HG03342 (cell line): ENCODE measurements at regions not wholly inside any gene's neighbourhood (a gene's known extent, or its start where the extent isn't known, plus 50 kb on each side); places are given as distances from the start of the nearest gene placed in this dataset.

ENCODE experiments used
- ATAC-seq: cut with Tn5 transposase; IDR thresholded peaks from one replicate; pipeline ENCODE4 v1.9.1; 2021; ENCODE audit warnings: mild to moderate bottlenecking, moderate library complexity; ENCODE audit not compliant: unreplicated experiment

DNA sequence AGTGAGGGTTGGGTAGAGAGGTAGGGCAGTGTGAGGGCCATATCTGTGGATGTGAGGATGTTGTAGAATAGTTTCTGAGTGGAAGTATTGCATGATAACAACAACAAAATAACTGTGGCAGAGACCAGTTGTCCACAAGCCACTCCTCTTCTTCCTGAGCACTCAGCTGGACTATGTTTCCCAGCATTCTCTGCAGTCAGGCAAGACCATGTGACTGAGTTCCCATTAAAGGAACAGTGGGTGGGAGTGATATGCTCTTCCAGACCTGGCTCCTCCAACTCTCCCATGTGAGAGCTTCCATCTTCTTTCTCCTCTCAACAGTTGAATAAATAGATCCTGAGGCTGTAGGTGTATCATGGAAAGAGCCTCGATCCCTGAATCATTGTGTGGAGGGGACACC is 272.4 kb downstream of the CBLN1 start:
- ATAC-seq, result no peak

DNA sequence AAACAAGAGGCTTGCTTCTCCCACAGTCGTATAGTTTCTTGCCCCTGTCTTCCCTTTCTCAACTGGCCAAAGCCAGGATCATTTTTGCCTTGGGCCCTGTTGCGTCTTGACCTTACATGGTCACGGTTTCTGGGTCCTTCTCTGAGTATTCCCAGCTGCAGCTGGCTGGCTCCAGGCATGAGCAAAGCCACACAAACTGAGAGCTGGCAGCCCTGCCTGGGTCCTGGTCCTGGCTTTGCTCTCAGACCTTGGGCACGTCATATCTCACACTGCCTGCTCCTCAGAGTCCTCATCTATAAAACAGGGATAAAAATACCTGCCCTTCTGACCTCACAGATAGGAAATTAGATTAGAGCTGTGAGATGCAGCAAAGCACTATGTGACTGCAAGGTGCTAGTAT is 277.6 kb downstream of the CBLN1 start:
- ATAC-seq, result no peak

DNA sequence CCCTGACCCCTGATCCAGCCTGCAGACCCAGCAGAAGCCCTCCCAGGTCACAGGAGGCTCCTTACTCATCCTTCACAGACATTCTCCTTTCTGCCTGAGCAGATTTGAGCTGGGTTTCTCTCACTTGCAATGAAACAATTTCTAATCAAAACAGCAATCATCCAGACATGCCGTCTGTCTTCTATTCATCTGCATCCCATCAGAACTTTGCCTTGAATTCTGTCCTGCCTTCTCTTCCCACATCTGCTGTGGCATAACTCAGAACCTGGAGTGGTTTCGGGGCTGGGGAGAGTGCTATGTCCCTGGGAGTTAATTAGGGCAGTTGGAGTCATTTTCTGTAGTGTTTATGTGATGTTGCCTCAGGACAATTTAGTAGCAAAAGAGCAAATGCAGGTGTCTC is 278.6 kb downstream of the CBLN1 start:
- no peak for ATAC-seq

DNA sequence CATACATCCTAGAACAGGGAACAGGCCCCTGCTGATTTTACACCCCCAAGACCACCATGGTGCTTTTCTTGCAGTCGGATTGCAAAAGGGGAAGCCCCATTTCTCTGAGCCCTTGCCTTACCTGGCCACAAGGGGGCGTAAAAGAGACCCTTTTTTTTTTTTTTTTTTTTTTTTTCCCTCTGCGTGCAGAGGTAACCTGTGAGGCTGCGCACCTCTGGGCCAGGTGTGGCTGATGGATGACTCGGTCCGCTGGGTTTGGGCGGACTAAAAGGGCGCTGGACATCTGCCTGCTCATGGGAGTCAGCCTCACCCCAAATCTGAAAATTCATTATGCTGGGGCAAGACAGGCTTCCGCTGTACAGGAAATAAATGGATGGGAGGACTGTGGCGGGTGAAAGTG is 281.0 kb downstream of the CBLN1 start:
- no peak for ATAC-seq

DNA sequence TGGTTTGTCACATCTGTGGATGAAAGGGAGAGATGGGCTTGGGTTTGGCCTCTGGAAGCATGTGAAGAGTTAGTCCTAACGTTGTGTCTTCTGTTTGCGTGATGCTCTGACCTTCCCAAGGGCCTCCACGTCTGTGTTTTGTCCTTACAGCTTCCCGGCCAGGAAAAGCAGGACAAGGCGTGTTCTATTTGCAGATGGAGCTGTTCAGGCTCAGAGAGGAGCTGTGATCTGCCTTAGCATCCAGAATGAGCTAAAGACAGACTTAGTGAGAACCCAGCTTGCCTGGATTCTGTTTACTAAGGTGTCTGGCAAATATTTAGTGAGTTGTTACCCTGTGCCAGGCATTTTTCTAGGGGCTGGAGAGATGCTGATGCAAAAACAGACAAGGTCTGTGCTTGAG is 282.1 kb downstream of the CBLN1 start:
- no peak for ATAC-seq

DNA sequence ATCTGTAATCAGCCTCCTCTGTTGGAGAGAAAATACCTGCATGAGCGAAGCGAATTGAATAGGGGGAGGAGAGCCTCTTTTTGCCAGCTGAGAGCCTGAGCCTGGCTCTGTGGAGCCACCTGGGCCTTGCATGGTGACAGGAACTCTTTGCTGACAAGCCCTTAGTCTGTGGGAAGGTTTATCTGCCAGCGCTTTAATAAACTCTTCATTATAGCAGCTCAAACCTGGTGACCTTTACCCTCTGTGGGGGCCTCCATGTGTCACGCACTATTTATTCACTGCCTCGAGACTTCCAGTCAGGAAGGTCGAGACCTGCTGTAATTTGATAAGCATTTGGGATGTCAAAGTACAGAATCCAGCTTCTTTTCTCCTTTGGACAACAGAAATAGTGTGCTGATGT is 282.6 kb downstream of the CBLN1 start:
- ATAC-seq, result no peak

DNA sequence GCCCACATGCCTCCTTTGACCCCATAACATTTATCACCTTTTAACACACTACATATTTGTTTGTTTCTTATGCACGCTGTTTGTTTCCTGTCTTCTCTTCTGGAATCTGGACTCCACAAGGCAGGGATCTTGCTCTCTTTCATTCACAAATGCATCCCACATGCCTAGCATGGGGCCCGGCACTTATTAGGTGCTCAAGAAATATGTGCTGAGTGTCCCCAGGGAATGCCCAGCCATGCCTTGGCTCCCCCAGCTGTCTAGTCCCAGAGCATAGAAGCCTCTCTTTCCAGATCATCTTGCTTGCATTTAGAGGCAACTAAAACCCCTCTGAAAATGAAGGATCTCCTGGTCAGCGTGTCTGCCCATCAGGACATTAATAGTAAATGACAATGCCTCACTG is 283.7 kb downstream of the CBLN1 start:
- no peak for ATAC-seq

DNA sequence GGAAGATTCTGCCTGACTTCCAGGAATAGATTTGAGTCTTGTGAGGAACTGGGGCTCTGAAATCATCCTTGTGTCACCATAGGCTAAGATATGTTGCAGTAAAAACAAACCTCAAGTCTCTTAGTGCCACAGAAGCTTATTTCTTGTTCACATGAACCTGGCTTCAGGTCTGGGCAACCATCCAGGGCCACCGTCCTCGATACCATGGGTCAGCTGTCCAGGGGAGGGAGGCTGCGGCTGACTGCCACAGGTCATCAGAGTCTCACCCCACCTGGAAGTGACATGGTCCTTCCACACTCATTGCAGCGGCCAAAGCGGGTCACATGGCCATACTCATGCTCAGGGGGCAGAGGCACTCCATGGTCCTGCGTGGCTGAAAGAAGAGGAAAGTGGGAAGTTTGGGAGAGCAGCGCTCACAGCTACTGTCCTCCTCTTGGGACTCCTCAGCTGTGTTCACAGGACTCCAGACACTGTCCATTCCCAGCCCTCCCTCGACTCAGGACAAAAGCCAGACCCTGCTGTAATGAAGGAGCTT is 284.5 kb downstream of the CBLN1 start:
- no peak for ATAC-seq

DNA sequence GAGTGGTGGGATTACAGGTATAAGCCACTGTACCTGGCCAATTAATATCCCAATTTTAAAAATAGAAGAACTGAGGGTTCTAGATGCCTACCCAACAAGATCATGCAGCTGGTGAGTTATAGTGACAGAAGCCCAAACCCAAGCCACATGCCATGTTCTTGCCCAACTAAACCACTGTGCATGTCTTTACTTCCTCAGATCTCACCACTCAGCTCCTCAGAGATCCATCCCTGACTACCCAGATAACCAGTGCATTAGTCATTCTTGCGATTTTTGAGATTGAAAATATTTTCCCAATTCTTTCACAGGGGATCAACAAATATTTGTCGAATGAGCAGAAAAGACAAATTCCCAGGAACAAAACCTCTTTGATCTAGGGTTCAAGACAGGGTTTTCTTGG is 303.1 kb downstream of the CBLN1 start:
- no peak for ATAC-seq

DNA sequence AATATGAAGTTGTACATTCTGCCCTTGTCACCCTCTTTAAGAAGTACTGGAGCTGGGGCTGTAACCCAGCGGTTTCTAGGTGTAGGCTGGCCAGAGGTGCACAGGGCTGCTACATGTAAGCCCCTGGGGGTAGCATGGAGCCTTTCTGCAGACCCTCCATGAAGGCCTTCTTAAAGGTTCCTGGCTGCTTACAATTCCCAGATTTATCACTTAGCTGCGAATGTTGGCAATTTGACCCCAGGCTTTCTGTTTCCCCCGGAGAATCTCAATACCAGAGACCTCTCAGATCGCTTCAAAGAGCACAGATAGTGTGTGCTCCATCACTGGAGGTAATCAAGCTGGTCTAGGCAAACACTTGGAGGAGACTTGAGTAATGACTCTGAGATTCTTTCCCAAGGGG is 309.4 kb downstream of the CBLN1 start:
- no peak for ATAC-seq

DNA sequence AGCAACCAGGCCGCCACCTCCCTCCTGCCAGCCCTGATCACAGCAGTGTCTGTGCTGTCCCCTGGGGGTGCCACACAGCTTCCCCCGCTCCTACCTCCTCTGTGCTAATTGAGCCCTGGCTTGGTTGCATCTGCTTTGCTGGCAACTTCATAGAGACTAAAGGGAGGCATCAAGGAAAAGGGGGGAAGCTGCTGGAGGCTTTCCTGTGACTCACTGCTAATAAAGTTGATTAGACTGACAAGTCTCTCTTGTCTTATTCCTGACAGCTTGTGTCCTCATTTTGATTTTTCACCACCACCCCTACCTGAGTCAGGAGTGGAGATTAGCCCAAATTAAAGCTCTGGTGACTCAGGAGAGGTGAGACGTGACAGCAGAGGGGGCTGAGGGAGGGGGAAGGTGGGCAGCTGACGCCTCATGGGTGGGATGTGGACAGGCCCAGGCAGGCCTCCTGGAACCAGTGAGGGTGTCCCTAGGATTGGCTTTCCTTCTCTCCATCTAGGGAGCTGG is 310.0 kb downstream of the CBLN1 start:
- ATAC-seq, result no peak

DNA sequence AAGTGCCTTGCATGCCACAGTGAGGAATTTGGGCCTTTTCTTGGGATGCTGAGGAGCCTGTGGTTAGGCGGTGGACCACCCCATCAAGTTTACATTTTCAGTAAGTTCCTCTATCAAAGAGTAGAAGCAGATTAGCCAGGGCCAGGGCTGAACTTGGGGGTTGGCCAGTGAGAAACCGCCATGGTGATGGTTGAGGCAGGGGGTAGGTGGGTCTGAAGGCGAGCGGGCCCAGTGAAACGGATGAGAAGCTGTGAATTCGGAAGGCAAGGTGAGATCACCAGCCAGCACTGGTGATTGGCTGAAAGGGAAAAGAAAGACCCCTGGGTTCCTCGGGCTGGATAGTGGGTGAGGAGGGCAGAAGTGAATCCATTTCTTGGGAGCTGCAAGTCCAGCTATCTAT is 311.4 kb downstream of the CBLN1 start:
- no peak for ATAC-seq

DNA sequence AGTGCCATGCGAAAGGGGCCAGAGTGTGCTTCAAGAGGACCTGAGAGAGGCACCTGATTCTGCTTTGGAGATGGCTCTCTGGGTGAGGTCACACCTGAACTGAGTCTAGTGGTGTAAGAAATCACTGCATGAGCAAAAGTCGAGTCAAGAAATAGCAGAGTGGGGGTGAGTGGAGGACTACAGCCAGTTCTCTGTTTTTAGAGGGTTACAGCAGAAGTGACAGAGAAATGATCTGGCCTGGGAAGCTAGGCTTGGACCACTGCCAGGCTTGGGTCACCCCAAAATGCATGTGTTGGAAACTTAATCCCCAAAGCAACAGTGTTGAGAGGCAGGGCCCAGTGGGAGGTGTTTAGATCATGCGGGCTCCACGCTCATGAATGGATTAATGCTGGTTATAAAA is 312.0 kb downstream of the CBLN1 start:
- no peak for ATAC-seq

DNA sequence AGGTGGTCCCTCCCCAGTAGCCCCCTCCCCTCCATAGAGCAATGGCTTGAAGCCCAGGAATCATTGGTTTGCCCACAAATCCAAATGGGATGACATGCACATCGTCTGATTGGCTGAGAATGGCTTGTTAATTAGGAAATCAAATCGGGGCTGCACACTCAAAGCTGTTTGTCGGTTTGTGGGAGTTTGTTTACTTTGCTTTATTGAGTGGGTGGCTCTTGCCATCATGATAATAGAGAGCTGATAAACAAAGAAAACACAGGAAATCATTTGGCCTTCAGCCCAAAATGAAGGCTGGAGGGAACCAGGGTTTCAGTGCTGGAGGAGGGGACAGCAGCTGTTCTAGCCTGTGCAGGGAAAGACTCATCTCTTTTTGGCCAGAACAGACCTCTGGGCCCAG is 316.3 kb downstream of the CBLN1 start:
- no peak for ATAC-seq

DNA sequence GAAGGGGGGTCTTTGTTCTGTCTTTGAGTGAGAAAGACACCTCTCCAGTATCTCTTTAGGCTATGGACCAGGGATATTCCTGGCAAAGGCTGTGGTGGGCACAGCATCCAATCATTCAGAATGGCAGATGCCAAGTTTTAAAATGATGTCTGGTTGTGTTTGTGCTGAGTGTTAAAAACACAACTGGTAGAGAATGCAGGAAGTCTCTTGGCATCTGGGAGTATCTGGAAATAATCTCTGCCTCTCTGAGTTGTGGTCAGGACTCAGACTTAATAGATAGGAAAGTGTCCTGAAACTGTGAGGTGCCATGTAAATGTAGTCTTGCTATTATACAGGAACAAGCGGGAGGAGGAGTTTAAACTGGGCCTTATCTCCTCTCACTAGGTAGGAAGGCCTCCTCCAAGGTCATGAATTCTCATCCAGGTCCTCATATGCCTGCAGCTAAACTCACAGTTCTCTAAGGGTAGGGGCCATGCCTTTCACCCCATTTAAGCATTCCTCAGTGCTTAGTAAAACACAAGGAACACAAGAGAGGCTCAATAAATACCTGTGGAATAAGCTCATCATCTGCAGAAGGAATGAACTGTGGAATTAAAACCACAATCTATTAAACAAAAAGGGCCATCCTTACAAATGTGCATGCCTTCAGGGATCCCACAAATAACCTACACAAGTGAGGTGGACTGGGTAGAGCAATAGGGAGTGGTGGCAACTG is 317.6 kb downstream of the CBLN1 start:
- no peak for ATAC-seq

DNA sequence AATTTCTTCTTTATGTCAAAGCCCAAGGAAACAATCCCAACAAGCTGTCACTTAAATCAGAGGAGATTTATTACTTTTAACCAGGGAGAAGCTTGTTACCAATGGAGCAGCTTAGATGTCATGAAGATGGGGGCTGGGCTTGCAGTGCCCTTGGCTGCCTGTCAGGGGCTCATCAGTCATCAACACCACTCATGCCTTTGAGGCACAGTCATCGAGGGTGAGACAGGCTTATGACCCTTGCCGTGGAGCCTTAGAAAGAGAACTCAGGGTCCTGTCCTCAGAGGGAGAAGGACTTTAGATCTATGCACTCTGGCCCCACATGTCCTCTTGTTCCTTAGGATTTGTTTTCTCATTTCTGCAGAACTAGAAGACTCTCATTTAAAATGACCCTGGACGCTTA is 318.3 kb downstream of the CBLN1 start:
- no peak for ATAC-seq

DNA sequence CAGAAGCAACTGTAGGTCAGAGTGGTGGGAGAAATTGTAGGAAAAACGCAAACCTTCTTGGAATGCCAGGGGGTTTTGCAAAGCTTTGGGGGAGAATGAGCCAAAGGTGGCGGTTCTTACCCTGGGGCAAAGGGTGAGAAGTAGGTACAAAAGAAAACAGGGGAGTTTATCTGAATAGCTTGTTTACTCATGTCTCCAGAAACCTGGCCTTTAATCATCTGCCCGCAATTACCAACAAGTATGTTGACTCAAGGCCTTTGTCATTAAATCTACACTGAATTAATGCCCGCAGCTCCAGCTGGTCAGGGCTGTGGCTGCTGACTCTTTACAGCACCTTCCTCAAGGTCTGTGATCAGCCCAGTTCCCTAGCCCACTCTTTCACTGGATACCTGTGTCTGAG is 320.1 kb downstream of the CBLN1 start:
- no peak for ATAC-seq

DNA sequence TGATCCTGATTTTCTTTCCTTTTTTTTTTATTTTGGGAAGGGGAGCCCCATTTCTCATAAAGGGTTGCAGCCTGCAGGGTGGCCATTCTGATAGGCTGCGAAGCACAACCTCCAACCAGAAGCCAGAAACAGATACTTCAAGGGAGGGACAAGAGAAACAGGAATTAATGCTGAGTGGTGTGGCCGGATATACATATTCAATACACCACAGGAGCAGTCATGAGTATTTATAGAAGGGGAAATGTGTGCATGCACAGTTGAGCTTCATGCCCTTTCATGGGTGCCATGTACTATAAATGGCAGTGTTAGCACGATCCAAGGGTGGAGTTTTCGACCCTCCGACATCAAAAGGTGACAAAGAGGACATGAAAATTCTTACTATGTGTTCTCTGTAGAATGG is 320.8 kb downstream of the CBLN1 start:
- no peak for ATAC-seq

DNA sequence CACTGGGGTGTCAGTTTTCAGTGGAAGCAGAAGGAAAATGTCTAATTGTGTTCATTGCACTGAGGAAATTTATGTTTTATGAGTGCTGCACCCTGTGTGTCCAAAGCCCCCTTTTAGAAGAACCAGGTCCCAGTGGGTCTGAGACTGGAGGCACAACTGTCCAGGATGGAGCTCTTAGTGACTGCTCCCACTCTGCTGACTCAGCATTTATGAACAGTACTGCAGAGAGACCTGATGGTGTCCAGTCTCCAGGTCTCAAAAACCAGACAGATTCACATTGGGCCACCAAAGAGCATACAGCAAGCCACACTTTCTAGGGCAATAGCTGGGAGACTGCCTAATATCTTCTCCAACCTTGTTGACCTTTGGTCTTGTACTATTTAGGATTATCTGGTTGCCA is 321.9 kb downstream of the CBLN1 start:
- no peak for ATAC-seq

DNA sequence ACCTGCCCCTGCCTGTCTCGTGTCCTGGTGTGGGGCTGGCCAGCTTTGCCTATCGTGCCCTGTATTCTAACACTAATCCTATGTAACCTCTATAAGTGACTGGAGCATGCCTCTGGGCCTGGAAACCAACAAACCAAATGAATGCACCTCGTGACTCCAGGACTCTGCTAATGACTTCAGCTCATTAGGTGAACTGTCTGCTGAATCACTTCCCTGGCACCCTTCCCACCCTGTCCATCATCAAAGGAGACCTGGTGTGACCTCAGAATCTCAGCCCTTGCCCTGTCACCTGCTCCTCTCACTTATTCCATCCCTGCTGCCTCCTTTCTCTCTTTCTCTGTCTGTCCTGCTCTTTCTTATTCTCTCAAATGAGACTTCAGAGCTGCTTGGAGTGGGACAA is 322.4 kb downstream of the CBLN1 start:
- ATAC-seq, result no peak

DNA sequence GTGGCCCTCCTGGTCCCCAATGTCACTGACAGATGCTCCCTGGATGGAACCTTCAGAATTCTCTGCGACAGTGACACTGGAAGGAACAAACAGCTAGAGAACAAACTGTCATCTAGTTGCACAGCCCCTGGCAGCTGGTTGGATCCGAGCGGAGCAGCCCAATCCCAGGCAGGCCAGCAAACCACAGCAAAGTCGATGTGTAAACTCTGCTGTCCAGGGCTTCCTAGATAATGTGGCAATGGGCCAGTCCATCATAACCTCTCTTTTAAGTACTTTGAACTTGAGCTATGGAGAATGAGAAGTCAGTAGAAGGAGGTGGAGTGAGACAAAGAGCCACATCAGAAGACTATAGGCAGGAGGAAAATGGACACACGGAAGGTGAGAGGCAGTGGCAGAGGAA is 323.0 kb downstream of the CBLN1 start:
- ATAC-seq, result no peak

DNA sequence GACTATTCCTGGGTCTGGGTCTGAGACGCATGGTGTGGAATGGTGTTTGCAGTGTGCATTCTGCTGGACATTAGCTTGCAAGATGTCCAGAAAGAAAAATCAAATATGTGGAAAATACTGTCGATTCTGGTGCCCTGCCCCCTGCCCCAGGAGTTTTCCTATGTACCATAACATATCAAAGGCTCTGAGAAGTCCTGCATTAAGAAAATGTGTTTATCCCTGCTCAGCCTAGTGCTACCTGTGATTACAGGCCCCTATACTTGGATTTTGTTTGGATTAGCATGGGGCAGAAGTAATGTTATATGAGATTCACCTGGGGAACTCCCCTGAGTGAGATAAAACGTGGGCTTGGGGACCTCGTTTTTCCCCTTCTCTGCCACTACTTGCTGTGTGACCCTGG is 325.0 kb downstream of the CBLN1 start:
- no peak for ATAC-seq

DNA sequence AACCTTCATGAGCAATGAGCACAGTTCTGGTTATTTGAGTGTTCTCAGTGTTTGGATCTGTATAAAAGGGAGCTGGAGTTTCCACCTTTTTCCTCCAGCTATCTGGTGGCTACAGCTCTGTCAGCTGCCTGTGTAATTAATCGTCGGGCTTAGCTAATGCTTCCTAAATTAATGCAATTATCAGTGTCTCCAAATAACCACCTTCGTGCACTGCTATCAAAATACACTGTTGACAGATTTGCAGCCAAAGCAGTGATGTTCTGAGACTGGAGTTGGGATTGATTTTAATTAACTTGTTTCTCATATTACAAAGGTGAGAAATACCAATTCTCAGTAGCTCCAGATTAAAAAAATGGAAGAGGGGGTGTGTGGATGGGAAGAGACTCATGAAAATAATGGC is 325.8 kb downstream of the CBLN1 start:
- ATAC-seq, result no peak
